Activated B cell treated with CpG ODN at 0.5 μM for 24 hours (primary cell): ENCODE measurements at regions not wholly inside any gene's neighbourhood (a gene's known extent, or its start where the extent isn't known, plus 50 kb on each side); places are given as distances from the start of the nearest gene placed in this dataset.

Experiments
- ATAC-seq: fragments of 200-7000 bp; cut with Tn5 transposase; one replicate; pipeline ENCODE4 v1.10.0; 2021; ENCODE audit warnings: low read depth, mild to moderate bottlenecking, moderate library complexity
- CTCF ChIA-PET: fragments of 350-600 bp; sonication (Branson Sonifier 250); formaldehyde crosslinking; loops from one replicate; lab custom pipeline; 2021; ENCODE audit warnings: antibody characterized with exemption; lab: Charles Lee
- POLR2A ChIA-PET: fragments of 350-600 bp; sonication (Branson Sonifier 250); formaldehyde crosslinking; loops from one replicate; lab custom pipeline; 2021; ENCODE audit warnings: antibody characterized with exemption; lab: Charles Lee
- DNase-seq: peaks from one replicate; pipeline ENCODE4 v3.0.0; 2022
- H3K27ac Mint-ChIP-seq: one replicate; pipeline ENCODE4 v1.8.0; 2020; ENCODE audit warnings: mixed read lengths
- H3K27me3 Mint-ChIP-seq: one replicate; pipeline ENCODE4 v1.8.0; 2021; ENCODE audit warnings: mixed read lengths
- H3K36me3 Mint-ChIP-seq: one replicate; pipeline ENCODE4 v1.8.0; 2021; ENCODE audit warnings: low read depth, mixed read lengths
- H3K4me1 Mint-ChIP-seq: one replicate; pipeline ENCODE4 v1.8.0; 2021; ENCODE audit warnings: mixed read lengths
- H3K4me3 Mint-ChIP-seq: one replicate; pipeline ENCODE4 v1.8.0; 2020; ENCODE audit warnings: mild to moderate bottlenecking, mixed read lengths
- H3K9me3 Mint-ChIP-seq: one replicate; pipeline ENCODE4 v1.8.0; 2020; ENCODE audit warnings: mixed read lengths
- CTCF ChIP-seq: fragments of 200-600 bp; IDR thresholded peaks from one replicate; pipeline ENCODE4 v1.8.0; 2022; ENCODE audit warnings: antibody characterized with exemption, mild to moderate bottlenecking
- intact Hi-C: fragments of 100-400 bp; cut with micrococcal nuclease; formaldehyde crosslinking; loops from one replicate; pipeline ENCODE4 v1.15.1; 2024

- ATAC-seq = no peak
- Mint-ChIP-seq H3K27ac (no peak overlapping the region), H3K4me1 (no peaks in the 10 kb centered on the region), H3K9me3 (no peaks in the 10 kb centered on the region), H3K36me3 (no peaks in the 10 kb centered on the region), H3K4me3 (no peak overlapping the region), H3K27me3 (peaks cover 12% of the 10 kb centered on the region)
- no peak for TF ChIP-seq CTCF
- intact Hi-C loops = no loop called here
- POLR2A ChIA-PET = no interaction called here
- DNase-seq = no peak
- CTCF ChIA-PET = no interaction called here
Observed at GRCh38 chr2:65494078-65494477, 61.7 kb upstream of the SPRED2 start.

- no peak for TF ChIP-seq CTCF
- ChIA-PET CTCF (no interaction called here), POLR2A (no interaction called here)
- Mint-ChIP-seq H3K27me3 (peaks cover 21% of the 10 kb centered on the region), H3K9me3 (peaks cover 11% of the 10 kb centered on the region), H3K4me3 (no peak overlapping the region), H3K36me3 (no peaks in the 10 kb centered on the region), H3K4me1 (no peaks in the 10 kb centered on the region), H3K27ac (no peak overlapping the region)
- intact Hi-C loops = no loop called here
- DNase-seq (no peak), ATAC-seq (no peak)
Observed at GRCh38 chr2:65491381-65491905, 59.0 kb upstream of the SPRED2 start.

- DNase-seq = no peak
- intact Hi-C loops = no loop called here
- peaks cover 21% of the 10 kb centered on the region for H3K27me3 Mint-ChIP-seq
- no peak for ATAC-seq
- H3K9me3 Mint-ChIP-seq = peaks cover 11% of the 10 kb centered on the region
- CTCF ChIA-PET = no interaction called here
- POLR2A ChIA-PET = no interaction called here
- H3K4me3 Mint-ChIP-seq = no peak overlapping the region
- no peak for TF ChIP-seq CTCF
- H3K27ac Mint-ChIP-seq = no peak overlapping the region
- H3K4me1 Mint-ChIP-seq = no peaks in the 10 kb centered on the region
- H3K36me3 Mint-ChIP-seq = no peaks in the 10 kb centered on the region
Observed at GRCh38 chr2:65490222-65490621, 57.8 kb upstream of the SPRED2 start.

GRCh38 chr2:65489269-65489668 lies 56.9 kb upstream of the SPRED2 start:
- intact Hi-C loops = no loop called here
- H3K4me1 Mint-ChIP-seq = no peaks in the 10 kb centered on the region
- H3K36me3 Mint-ChIP-seq = no peaks in the 10 kb centered on the region
- no peak for ATAC-seq
- CTCF ChIA-PET = no interaction called here
- no peak for DNase-seq
- H3K27ac Mint-ChIP-seq = no peak overlapping the region
- peaks cover 11% of the 10 kb centered on the region for H3K9me3 Mint-ChIP-seq
- no peak for TF ChIP-seq CTCF
- no peak overlapping the region for H3K4me3 Mint-ChIP-seq
- POLR2A ChIA-PET = no interaction called here
- H3K27me3 Mint-ChIP-seq = peaks cover 19% of the 10 kb centered on the region

- H3K9me3 Mint-ChIP-seq = peaks cover 11% of the 10 kb centered on the region
- H3K27ac Mint-ChIP-seq = no peak overlapping the region
- ChIA-PET CTCF (no interaction called here), POLR2A (interaction anchor here (0.6 kb wide), 1 partner anchor 307 kb away, joined by 4 read pairs; no protein-coding TSS in a partner anchor)
- intact Hi-C loops = no loop called here
- no peaks in the 10 kb centered on the region for H3K36me3 Mint-ChIP-seq
- TF ChIP-seq CTCF = no peak
- no peaks in the 10 kb centered on the region for H3K4me1 Mint-ChIP-seq
- H3K4me3 Mint-ChIP-seq = no peak overlapping the region
- peaks cover 22% of the 10 kb centered on the region for H3K27me3 Mint-ChIP-seq
- no peak for DNase-seq
- no peak for ATAC-seq
Observed at GRCh38 chr2:65488527-65488926, 56.1 kb upstream of the SPRED2 start.
